Brain microvascular endothelial cell (primary cell): ENCODE measurements at regions not wholly inside any gene's neighbourhood (a gene's known extent, or its start where the extent isn't known, plus 50 kb on each side); places are given as distances from the start of the nearest gene placed in this dataset.
A peak's percentile ranks its signal among the peaks of the same experiment; 100 is the strongest.

Experiments used
- DNase-seq: peaks from one replicate; pipeline ENCODE4 v3.0.0-alpha.2; 2020
- H3K27ac ChIP-seq: fragments of 250-450 bp; sonication (Bioruptor Pico); 2 replicates; pipeline ENCODE4 v1.5.1; 2020; ENCODE audit warnings: mild to moderate bottlenecking, moderate library complexity
- H3K27me3 ChIP-seq: fragments of 250-450 bp; sonication (Bioruptor Pico); replicated peaks from 2 replicates; pipeline ENCODE4 v1.5.1; 2020; ENCODE audit warnings: mild to moderate bottlenecking
- H3K36me3 ChIP-seq: fragments of 250-450 bp; sonication (Bioruptor Pico); replicated peaks from 2 replicates; pipeline ENCODE4 v1.5.1; 2020; ENCODE audit warnings: mild to moderate bottlenecking
- H3K4me3 ChIP-seq: 2 replicates; pipeline ENCODE4 v1.5.1; 2011; ENCODE audit warnings: low read depth, mild to moderate bottlenecking, control low read depth, low read length, moderate library complexity
- CTCF ChIP-seq: IDR thresholded peaks from 2 replicates; pipeline ENCODE4 v1.5.1; 2011; ENCODE audit warnings: low read depth, mild to moderate bottlenecking, moderate library complexity, low read length, control low read depth, inconsistent platforms; ENCODE audit errors: missing control alignments
- in situ Hi-C: cut with HindIII; loops from 2 replicates; pipeline ENCODE4 v1.10.0; 2017; ENCODE audit warnings: low sequenced_read_pairs, low pct_ligation_motif_present

- no peak overlapping the region for H3K27ac ChIP-seq
- DNase-seq = no peak
- no peak for TF ChIP-seq CTCF
Observed at GRCh38 chrX:131723646-131724045, 179.8 kb downstream of the OR13H1 start.

GRCh38 chrX:131724292-131724691, 180.4 kb downstream of the OR13H1 start:
- Histone ChIP-seq H3K27me3 (no peaks in the 10 kb centered on the region), H3K36me3 (no peaks in the 10 kb centered on the region), H3K4me3 (no peak overlapping the region), H3K27ac (no peak overlapping the region)
- TF ChIP-seq CTCF = no peak
- in situ Hi-C loops = no loop called here
- DNase-seq = no peak

More at GRCh38 chrX:131723646-131724045, 179.8 kb downstream of the OR13H1 start:
- no peaks in the 10 kb centered on the region for H3K27me3 ChIP-seq
- H3K4me3 ChIP-seq = no peak overlapping the region
- H3K36me3 ChIP-seq = no peaks in the 10 kb centered on the region
- in situ Hi-C loops = no loop called here

GRCh38 chrX:131725001-131725654, 181.3 kb downstream of the OR13H1 start:
- Histone ChIP-seq H3K27ac (no peak overlapping the region), H3K36me3 (no peaks in the 10 kb centered on the region), H3K27me3 (no peaks in the 10 kb centered on the region), H3K4me3 (no peak overlapping the region)
- no peak for DNase-seq
- TF ChIP-seq CTCF = no peak
- in situ Hi-C loops = no loop called here

- in situ Hi-C loops = no loop called here
- no peak for DNase-seq
- H3K27ac ChIP-seq = no peak overlapping the region
Observed at GRCh38 chrX:131727778-131728177, 183.9 kb downstream of the OR13H1 start.

GRCh38 chrX:131728295-131729145, 184.6 kb downstream of the OR13H1 start:
- peak; percentile 54 for TF ChIP-seq CTCF
- peak; percentile 74 for DNase-seq
- Histone ChIP-seq H3K27ac (peak overlapping the region; percentile 66), H3K4me3 (peak overlapping the region; percentile 62), H3K27me3 (no peaks in the 10 kb centered on the region), H3K36me3 (no peaks in the 10 kb centered on the region)
- in situ Hi-C loops = no loop called here

More at GRCh38 chrX:131727778-131728177, 183.9 kb downstream of the OR13H1 start:
- Histone ChIP-seq H3K4me3 (no peak overlapping the region), H3K36me3 (no peaks in the 10 kb centered on the region), H3K27me3 (no peaks in the 10 kb centered on the region)
- no peak for TF ChIP-seq CTCF
